ENCODE measurements at regions not wholly inside any gene's neighbourhood (a gene's known extent, or its start where the extent isn't known, plus 50 kb on each side); places are given as distances from the start of the nearest gene placed in this dataset.

GRCh38 chr4:31755751-31756150 is 1035.6 kb downstream of the PCDH7 start:
- H3K27ac ChIP-seq (ENCODE audit: low read depth, low read length, poor library complexity, severe bottlenecking): no peak overlapping the region
- no TSS peak for BruUV-seq (replicated peaks)
- intact Hi-C loops (cut with micrococcal nuclease; ENCODE audit: unreplicated experiment): no loop called here

GRCh38 chr4:31768756-31769155 is 1048.6 kb downstream of the PCDH7 start:
- no peak overlapping the region for H3K4me3 ChIP-seq (ENCODE audit: low read depth, low read length, poor library complexity, severe bottlenecking)
- no peaks in the 10 kb centered on the region for H3K9me2 ChIP-seq (ENCODE audit: insufficient read depth, low read length)
- POLR2A ChIA-PET: interaction anchor here (0.6 to 0.7 kb wide), 2 partner anchors 975 to 1821 kb away, joined by 3 to 9 read pairs; no protein-coding TSS in a partner anchor
- H3K4me2 ChIP-seq (ENCODE audit: low read length): no peak overlapping the region
- no peaks in the 10 kb centered on the region for H3K4me1 ChIP-seq (ENCODE audit: insufficient read depth, low read length, poor library complexity, severe bottlenecking)
- CTCF ChIA-PET (ENCODE audit: unreplicated experiment): no interaction called here
- no TSS peak for BruUV-seq (replicated peaks)
- no peak overlapping the region for H2AFZ ChIP-seq (ENCODE audit: low read length)
- TF ChIP-seq CTCF (conservative IDR thresholded peaks at IDR 0.05; ENCODE audit: low read length): no peak
- no peak for TF ChIP-seq EZH2phosphoT487 (IDR thresholded peaks at IDR 0.05; ENCODE audit: borderline replicate concordance, low read depth, low read length)
- H3K79me2 ChIP-seq (ENCODE audit: insufficient read depth, low read depth, low read length): no peaks in the 10 kb centered on the region
- no peaks in the 10 kb centered on the region for H4K20me1 ChIP-seq (ENCODE audit: insufficient read depth, low read length)
- H3K27ac ChIP-seq (ENCODE audit: low read depth, low read length, poor library complexity, severe bottlenecking): no peak overlapping the region
- DNase-seq (ENCODE audit: low spot score): no peak
- no peaks in the 10 kb centered on the region for H3K9me3 ChIP-seq (ENCODE audit: low read length)
- intact Hi-C loops (cut with micrococcal nuclease; ENCODE audit: unreplicated experiment): no loop called here
- H3K36me3 ChIP-seq (ENCODE audit: insufficient read depth, low read length): no peaks in the 10 kb centered on the region

More at GRCh38 chr4:31755751-31756150, 1035.6 kb downstream of the PCDH7 start:
- ChIA-PET POLR2A (interaction anchor here (0.5 to 0.7 kb wide), 4 partner anchors 37 to 1280 kb away, joined by 3 to 5 read pairs (median 3); no protein-coding TSS in a partner anchor), CTCF (ENCODE audit: unreplicated experiment) (no interaction called here)
- Histone ChIP-seq H3K4me1 (ENCODE audit: insufficient read depth, low read length, poor library complexity, severe bottlenecking) (no peaks in the 10 kb centered on the region), H4K20me1 (ENCODE audit: insufficient read depth, low read length) (no peaks in the 10 kb centered on the region), H3K4me3 (ENCODE audit: low read depth, low read length, poor library complexity, severe bottlenecking) (no peak overlapping the region), H3K4me2 (ENCODE audit: low read length) (no peak overlapping the region), H3K9me2 (ENCODE audit: insufficient read depth, low read length) (no peaks in the 10 kb centered on the region), H3K79me2 (ENCODE audit: insufficient read depth, low read depth, low read length) (no peaks in the 10 kb centered on the region), H3K9me3 (ENCODE audit: low read length) (no peaks in the 10 kb centered on the region), H3K36me3 (ENCODE audit: insufficient read depth, low read length) (no peaks in the 10 kb centered on the region), H2AFZ (ENCODE audit: low read length) (no peak overlapping the region)
- DNase-seq (ENCODE audit: low spot score): no peak
- TF ChIP-seq EZH2phosphoT487 (IDR thresholded peaks at IDR 0.05; ENCODE audit: borderline replicate concordance, low read depth, low read length) (no peak), CTCF (conservative IDR thresholded peaks at IDR 0.05; ENCODE audit: low read length) (no peak)

GRCh38 chr4:31783311-31783710 is 1063.1 kb downstream of the PCDH7 start:
- POLR2A ChIA-PET: no interaction called here
- Histone ChIP-seq H4K20me1 (ENCODE audit: insufficient read depth, low read length) (no peaks in the 10 kb centered on the region), H3K27ac (ENCODE audit: low read depth, low read length, poor library complexity, severe bottlenecking) (no peak overlapping the region), H3K79me2 (ENCODE audit: insufficient read depth, low read depth, low read length) (no peaks in the 10 kb centered on the region), H2AFZ (ENCODE audit: low read length) (no peak overlapping the region), H3K9me3 (ENCODE audit: low read length) (no peaks in the 10 kb centered on the region), H3K36me3 (ENCODE audit: insufficient read depth, low read length) (no peaks in the 10 kb centered on the region), H3K4me3 (ENCODE audit: low read depth, low read length, poor library complexity, severe bottlenecking) (no peak overlapping the region), H3K9me2 (ENCODE audit: insufficient read depth, low read length) (no peaks in the 10 kb centered on the region), H3K4me1 (ENCODE audit: insufficient read depth, low read length, poor library complexity, severe bottlenecking) (no peaks in the 10 kb centered on the region), H3K4me2 (ENCODE audit: low read length) (no peak overlapping the region)
- TF ChIP-seq CTCF (conservative IDR thresholded peaks at IDR 0.05; ENCODE audit: low read length) (no peak), EZH2phosphoT487 (IDR thresholded peaks at IDR 0.05; ENCODE audit: borderline replicate concordance, low read depth, low read length) (no peak)
- intact Hi-C loops (cut with micrococcal nuclease; ENCODE audit: unreplicated experiment): no loop called here
- BruUV-seq (replicated peaks): no TSS peak
- DNase-seq (ENCODE audit: low spot score): no peak
- CTCF ChIA-PET (ENCODE audit: unreplicated experiment): no interaction called here
